Activated CD4-positive, alpha-beta T cell treated with anti-CD3 and anti-CD28 coated beads, Interleukin-2, amount 50 U/mL, for 1 hour (primary cell): ENCODE measurements at regions not wholly inside any gene's neighbourhood (a gene's known extent, or its start where the extent isn't known, plus 50 kb on each side); places are given as distances from the start of the nearest gene placed in this dataset.
"Not testable (repeated sequence)": the region's sequence is repeated elsewhere in the genome, so short reads cannot be mapped to it uniquely, and the experiment has no call there.

Source experiments
- DNase-seq: peaks from one replicate; pipeline ENCODE4 v3.0.0-alpha.2; 2020

DNA sequence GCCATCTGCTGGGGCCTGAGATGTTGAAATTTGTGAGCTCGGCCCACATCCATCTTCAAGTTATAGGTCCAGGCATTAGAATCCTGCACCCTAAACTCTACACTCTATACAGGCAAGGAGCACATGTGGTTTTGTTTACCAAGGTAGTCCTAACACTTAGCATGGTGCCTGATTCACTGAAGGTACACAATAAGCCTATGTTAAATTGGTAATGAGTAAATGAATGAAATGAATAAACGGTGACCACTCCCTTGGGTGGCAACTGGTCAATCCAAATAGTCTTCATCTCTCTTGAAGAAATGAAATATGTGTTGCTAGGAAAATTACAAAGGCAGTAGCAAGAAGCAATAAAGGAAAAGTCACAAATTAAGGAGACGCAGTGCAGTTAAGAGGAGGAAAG lies 359.3 kb upstream of the UBE2E2 start:
- DNase-seq, result no peak

DNA sequence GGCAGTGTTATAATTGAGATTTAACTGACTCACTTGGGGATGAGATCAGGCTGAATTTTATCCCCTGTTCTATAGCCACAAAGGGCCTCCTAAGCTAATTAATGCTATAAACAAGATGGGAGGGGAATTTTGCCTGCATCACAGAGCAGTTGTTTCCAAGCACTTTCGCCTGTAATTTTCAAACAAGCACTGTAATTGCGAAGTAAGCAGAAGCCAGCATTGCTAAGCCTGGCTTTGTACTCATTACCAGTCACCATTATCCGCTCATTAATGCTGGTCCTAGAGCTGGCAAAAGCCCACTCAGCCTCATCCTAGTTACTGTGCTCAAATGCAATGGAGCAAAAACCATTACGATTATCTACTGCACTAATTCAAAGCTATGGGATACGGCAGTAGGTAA lies 356.6 kb upstream of the UBE2E2 start:
- DNase-seq, result no peak

DNA sequence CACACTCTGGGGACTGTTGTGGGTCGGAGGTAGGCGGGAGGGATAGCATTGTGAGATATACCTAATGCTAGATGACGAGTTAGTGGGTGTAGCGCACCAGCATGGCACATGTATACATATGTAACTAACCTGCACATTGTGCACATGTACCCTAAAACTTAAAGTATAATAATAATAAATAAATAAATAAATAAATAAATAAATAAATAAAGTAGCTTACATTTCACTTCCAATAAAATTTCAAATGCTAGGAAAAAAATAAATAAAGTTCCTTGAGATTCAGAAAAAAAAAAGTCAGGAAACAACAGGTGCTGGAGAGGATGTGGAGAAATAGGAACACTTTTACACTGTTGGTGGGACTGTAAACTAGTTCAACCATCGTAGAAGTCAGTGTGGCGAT lies 353.5 kb upstream of the UBE2E2 start:
- not testable (repeated sequence) for DNase-seq

DNA sequence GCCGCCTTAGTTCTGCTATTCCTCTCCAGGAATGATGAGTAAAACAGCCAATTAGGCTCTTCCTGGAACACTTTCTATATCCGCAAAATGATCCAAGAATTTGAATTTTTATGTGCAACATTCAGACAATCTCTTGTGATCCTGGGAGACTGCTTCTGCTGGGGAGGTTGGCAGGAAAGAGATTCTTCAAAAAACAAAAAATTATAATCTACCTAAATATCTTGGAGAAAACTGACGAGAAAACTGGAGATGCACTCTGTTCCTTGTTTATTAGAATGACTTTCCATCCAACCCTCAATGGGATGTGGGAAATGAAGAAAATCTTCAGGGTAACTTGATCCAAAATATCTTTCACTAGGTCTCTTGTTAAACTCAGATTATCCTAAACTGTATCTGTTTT lies 346.3 kb upstream of the UBE2E2 start:
- no peak for DNase-seq

DNA sequence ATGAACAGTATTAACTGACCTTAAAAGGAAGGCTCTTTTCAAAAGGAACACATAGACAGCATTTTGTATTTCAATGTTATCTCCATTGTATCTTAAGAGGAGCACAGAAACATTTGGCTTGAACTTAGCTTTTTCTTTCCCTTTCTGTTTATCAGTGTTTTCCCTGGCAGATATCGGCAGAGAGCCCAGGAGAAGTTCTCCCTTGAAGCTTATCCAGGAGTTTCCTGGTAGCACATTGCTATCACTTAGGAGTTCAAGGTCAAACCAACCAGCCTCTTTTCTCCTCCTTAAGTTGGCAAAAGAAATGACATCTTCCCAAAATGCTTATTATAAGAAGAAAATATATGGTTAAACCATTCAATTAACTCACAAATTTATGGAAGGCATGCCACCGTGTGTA lies 344.6 kb upstream of the UBE2E2 start:
- no peak for DNase-seq

DNA sequence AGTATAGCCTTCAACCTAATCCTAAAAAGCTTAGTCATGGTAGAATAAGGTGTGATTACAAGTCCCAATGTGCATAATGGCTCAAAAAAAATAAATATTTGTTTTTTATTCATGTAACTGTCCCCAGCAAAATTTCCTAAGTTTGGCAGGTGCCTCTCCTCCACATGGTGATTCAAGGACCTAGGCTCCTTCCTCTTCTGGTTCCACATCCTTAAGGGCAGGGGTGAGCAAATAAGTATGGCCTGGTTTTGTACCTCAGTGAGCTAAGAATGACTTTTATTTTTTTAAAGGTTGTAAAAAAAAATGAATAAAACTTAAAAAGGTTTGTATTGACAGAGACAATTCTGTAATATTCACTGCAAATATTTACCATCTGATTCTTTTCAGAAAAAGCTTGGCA lies 343.5 kb upstream of the UBE2E2 start:
- no peak for DNase-seq

DNA sequence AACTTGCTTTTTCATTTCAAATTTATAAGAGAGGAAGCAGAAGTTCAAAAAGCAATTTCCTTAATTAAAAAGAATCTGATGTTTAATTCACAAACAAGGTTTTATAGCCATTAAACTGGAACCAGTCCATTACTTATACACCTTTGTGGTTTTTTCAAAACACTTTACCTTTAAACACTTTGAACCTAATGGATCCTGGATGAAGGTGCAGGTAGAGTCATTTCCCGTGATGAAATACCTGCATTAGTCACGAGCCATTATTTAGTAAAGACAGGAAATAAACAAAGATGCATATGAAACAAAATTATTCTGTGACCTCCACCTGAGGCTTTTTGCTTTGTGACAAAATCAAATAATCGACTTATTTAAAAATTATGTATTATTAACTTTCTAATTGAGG lies 341.7 kb upstream of the UBE2E2 start:
- DNase-seq, result no peak

DNA sequence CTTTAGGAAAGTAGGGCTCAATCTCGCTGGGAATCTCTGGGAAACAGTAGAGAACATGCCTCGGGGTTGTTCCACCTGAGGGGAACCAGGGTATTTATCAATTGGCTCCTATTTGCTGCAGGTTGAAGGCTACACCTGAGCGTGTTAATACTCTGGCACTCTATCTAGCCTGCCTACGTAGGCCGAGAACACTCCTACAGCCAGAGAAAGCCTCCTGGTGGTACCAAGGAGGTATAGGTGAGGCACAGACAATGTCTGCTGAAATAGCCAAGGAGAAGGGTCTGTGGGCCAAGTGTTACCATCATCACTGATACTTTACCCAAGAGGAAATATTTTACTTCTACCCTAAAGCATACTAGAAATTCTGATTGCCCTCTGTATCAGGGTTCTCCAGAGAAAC lies 341.0 kb upstream of the UBE2E2 start:
- no peak for DNase-seq

DNA sequence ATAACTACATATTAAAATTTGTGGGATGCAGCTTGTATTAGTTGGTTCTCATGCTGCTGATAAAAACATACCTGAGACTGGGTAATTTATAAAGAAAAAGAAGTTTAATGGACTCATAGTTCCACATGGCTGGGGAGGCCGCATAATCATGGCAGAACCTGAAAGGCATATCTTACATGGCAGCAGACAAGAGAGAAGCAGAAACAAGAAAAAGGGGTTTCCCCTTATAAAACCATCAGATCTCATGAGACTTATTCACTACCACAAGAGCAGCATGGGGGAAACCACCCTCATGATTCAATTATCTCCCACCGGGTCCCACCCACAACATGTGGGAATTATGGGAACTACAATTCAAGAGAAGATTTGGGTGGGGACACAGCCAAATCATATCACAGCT lies 320.3 kb upstream of the UBE2E2 start:
- DNase-seq, result not testable (repeated sequence)

DNA sequence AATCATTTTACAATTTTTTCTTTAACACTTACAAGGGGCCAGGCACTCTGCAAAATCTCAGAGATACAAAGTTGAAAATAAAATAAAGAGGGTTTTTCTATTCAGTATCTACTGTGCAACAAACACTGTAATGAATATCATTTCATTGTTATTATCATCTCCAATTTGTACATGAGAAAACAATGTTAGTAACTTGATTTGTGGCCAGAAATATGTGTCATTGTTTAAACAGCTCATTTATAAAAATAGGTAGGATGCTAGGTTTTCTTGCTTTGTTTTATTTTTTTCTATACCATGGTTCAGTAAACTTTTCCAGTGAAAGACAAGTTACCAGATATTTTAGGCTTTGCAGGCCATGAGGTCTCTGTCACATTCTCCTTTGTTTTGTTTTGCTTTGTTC lies 318.1 kb upstream of the UBE2E2 start:
- DNase-seq, result no peak

DNA sequence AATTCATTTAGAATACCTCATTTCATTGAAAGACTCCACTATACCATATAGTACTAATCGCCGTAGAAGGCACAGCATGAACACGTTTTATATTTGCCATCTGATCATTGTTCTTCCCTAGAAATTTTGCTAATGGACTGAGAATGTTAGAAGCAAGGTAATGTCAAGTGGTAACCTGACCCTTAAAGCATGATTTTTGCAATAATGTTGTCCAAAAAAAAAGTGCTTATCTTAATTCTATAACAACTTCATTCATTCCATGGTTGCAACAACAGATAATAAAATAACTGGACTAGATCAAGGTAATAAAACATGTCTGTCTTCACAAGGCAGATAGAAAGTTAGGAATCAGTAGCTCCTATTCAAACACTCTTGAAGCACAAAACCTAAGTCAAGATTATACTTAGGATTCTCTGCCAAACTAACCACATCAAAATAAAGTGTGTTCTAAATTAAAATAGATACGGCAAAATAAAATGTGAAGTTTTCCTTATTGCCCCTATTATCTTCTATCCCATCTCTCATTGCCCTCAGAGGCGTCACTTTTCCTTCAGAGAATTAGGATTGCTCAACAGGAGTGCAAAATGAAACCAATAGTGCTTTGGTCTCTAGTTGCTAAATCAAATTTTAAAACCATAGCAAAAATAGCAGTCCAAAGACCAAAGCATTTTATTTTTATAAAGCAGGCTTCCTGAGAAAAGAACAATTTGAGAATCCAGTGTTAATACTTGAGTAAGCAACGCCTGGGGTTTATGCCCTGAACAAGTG lies 317.4 kb upstream of the UBE2E2 start:
- no peak for DNase-seq

DNA sequence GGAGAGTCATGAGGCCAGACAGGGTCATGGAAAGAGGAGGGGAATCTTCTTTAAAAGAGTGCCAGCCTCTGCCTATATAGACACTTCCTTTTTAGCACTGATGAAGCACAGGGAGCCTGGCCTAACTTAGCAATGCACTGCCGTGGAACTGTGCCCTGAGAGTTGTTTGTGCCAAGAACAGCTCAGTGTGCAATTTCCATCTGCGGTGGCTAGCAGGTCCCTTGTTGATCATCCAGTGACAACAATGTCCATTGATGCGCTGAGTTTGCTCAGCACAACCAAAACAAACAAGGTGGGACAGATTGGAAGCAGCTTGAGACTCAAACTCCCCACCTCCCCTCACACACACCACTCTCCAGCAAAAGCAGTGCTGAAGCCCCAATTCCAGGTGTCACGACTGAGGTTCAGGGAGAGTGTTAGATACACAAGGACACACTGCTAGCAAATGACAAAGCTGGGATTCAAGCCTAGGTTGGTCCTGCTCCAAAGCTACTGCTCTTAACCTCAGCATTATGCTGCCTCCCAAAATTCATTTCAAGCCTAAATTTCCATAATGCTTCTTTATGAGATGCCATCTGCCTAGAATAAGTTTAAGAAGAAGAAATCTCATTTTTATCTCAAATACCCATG lies 316.6 kb upstream of the UBE2E2 start:
- no peak for DNase-seq

DNA sequence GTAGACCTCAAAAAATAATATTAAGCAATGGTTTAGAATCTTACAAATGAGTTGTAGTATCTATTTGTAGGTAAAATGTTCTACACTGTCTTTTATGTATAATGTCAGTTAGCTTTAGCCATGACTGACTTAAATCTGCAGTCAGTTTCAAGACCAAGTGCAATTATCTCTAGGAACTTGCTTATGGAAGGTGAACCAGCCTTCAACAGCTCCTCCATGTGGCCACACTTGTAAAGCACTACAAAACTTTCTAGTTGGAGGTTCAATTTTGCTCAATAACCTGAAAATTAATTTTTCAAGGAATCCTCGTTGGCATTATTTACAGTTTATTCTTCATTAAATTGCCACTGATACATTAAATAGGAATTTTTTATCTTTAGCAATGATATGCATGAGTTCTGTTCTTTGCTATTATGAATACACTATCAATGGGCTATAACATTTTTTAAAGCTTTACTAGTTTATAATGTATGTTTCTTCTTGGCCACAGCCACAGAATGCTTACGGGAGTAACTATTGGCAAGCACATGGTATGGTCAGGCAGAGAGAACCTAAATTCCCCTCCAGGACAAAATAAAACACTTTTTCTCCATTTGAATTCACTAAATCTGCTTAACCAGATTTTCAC lies 315.3 kb upstream of the UBE2E2 start:
- DNase-seq, result no peak

DNA sequence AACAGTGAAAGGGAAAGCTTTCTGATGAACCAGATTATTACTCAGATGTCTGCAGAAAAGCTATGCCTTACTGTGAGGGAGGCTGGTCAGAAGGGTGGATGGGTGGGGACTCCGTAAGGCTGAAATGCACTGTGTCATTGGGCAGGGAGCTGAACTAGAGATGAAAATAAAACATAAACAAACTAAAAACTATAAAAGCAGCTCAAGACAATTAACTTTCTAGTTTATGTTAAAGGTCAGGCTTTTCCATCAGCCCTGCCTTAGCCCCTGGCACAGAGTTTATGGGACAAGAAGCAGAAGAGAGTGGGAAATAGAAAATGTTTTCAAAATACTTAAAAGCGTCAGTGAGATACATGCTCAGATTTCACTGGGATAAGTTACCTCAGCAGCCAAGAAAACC lies 310.0 kb upstream of the UBE2E2 start:
- no peak for DNase-seq

DNA sequence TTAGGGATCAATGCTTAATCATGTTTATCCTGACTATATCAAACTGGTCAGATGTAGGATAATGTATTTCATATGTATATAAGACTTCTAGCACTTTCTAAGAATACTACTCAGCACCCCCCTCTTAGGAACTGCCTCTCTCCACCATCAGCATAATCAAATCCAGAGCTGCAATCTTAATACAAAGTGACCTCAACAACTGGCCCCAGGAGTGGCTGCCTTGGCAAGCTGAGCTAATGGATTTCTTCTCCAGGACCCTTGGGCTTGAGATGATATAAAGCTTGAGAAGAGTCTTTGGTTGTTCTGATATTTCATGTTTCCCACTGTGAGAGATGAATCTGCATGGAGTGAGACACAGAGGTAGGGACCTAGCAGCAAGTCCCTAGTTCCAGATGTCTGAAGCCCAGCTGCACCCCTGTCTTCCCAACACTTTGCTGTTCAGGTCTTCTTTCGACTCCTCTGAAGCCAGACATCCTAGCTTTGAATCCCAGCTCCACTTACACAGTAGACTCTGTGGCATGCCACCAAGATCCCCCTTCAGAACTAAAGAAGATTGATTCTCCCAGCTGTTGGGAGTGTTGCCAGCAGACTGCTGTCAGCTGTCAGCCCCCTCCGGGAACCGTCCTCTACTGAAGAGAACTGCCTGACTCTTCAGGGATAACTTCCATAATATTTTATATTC lies 309.3 kb upstream of the UBE2E2 start:
- no peak for DNase-seq

DNA sequence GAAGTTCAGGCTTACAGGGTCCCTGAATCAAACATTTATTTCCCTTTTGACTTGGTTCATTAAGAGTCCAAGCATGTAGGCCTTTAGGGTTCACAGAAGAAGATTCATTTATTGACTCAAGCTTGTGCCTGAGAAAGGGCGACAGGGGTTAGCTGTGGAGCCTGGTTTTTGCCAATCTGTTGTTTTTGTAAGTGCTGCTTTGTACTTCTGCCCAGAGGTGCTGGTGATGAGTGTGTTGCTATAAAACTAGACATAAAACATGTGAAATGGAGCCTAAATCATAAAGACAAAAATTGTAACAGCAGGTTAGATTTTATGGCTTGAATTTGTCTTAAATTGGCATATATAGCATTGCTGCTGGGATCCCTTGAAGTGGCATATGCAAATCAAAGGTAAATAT lies 308.3 kb upstream of the UBE2E2 start:
- DNase-seq, result no peak

DNA sequence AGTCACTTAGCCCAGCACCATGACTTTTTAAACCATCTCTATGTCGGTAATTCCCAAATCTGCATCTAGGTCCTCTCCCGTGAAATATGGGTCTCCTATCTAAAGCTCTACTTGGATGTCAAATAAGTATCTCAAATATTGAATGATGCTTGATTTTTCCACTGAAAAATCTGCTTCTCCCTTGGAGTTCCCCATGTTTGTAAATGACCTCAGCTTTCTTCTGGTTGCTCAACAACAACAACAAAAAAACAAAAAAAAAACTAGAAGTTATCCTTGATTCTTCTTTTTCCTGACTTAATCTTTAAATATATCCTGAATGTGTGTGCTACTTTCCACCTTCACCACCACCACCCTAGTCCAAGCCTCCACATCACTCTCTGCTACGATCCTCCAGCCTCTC lies 307.5 kb upstream of the UBE2E2 start:
- DNase-seq, result no peak

DNA sequence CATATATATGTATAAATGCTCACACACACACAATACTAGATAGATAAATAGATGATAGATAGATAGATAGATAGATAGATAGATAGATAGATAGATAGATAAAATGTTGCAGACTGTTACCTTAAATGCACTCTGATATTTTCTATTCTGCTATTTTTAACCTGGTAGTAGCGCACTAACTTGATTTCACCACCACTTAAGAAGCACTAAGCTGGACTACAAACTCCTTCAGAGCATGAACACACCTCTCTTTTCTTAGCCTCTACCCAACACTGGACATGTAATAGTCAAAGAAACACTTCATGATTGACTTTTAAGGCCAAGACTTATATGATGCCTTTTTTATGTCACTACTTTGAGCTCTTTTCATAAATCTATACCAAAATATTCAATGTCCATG lies 304.6 kb upstream of the UBE2E2 start:
- DNase-seq, result no peak

DNA sequence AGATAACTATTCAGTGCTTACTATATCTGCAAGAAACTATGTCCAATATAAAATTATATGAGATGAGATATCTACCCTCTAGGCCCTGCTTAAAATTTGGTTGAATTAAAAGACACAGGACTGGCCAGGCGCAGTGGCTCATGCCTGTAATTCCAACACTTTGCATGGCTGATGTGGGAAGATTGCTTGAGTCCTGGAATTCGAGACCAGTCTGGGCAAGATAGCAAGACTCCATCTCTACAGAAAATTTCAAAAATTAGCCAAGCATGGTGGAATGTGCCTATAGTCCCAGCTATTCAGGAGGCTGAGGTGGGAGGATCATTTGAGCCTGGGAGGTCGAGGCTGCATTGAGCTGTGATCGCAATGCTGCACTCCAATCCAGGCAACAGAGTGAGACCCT lies 303.7 kb upstream of the UBE2E2 start:
- DNase-seq, result no peak

DNA sequence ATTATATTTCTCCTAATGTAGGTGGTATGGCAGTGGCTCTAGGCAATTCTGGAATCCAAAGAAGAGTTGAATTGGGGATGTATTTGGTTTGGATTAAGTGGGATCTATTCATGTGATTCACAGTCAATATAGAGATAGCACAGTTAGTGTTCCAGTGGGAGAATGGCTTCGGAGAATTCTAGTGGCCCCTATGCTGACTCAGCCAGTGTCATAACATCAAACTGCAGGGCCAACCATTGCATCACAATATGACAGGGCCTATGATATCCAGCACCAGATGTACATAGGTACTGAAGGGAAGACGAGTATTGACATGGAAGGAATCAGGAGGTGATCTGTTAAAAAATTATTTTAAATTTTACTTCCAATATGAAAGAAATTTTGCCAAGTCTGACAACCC lies 302.8 kb upstream of the UBE2E2 start:
- DNase-seq, result no peak

DNA sequence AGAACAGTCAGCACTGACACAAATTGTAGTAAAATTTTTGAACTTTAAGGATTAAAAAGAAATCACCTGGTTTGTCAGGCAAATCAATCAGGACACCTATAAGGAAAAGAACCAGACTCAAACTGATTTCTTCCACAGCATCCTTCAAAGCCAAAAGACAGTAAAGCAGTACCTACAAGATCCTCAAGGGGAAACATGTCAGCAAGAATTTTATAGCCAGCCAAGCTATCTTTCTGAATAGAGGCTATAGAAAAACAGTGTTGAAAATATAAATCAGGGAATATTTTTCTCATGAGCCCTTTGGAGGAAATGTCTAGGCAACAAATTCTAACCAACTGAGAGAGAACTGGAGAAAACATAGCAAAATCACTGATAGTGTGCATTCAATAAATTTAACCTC lies 301.4 kb upstream of the UBE2E2 start:
- DNase-seq, result no peak

DNA sequence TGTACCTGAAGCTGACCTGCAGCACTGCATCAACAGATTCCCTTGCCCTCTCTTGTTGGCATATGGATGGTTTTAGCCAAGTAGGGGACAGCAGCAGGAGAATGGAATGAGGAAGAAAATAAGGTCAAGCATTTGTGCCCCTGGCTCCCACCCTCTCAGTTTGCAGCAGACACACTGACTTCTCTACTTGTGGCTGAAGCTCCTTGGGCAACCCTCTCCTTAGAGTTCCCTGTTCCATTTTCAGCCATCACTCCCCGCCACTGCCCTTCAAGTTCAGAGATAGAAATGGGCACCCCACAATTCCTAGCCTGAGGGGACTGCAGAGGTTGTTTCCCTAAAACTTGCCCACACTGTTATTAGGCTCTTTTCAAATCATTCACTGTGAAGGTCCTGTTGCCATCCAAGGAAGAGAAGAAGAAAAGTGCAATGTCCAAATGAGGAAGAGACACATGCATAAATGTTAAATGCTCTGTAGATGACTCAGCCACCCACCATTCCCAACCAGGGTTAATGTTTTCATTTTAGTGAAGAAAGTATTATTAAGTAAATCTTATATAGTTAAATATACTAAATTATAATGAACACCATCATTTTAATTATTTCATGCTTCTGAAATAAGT lies 295.9 kb upstream of the UBE2E2 start:
- DNase-seq, result no peak

DNA sequence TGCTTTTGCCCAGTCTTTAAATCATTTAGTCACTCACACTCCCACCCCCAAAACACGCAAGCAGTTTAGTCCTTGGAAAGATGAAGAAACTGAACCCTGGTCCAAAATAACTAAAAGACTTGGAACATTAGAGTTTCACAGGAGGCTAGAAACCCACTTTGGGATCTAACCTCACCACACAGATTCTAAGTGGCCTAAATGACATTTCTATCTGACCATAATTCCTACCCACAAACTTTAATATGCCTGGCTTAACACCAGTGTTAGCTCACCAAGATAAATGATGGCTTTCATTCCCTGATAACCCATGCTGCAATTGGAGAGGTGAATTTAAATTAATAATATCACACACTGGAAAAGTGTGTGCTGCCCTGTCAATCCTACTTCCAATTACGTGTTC lies 295.3 kb upstream of the UBE2E2 start:
- no peak for DNase-seq
